ENCODE measurements at regions not wholly inside any gene's neighbourhood (a gene's known extent, or its start where the extent isn't known, plus 50 kb on each side); places are given as distances from the start of the nearest gene placed in this dataset.

- Mint-ChIP-seq H3K9me3 (no peaks in the 10 kb centered on the region), H3K27me3 (ENCODE audit: low read depth) (no peaks in the 10 kb centered on the region), H3K27ac (no peak overlapping the region), H3K4me3 (no peak overlapping the region), H3K36me3 (no peaks in the 10 kb centered on the region), H3K4me1 (peaks cover 9% of the 10 kb centered on the region)
- ATAC-seq, result no peak
- DNase-seq (ENCODE audit: low spot score), result no peak
- CTCF ChIA-PET, result no interaction called here
- TF ChIP-seq PRRX2 (CRISPR knock-in tag; IDR thresholded peaks at IDR 0.05), result no peak
- TF ChIP-seq GABPB1 (CRISPR knock-in tag; IDR thresholded peaks at IDR 0.05), result no peak
- no peak for TF ChIP-seq ETV6 (CRISPR knock-in tag; IDR thresholded peaks at IDR 0.05)
- no peak for TF ChIP-seq ZNF219 (CRISPR knock-in tag; IDR thresholded peaks at IDR 0.05; ENCODE audit: borderline replicate concordance)
- TF ChIP-seq NFE2L1 (CRISPR knock-in tag; IDR thresholded peaks at IDR 0.05), result no peak
- no peak for TF ChIP-seq NR3C1 (CRISPR knock-in tag; conservative IDR thresholded peaks at IDR 0.05; ENCODE audit: low read depth)
- TF ChIP-seq ESRRA (CRISPR knock-in tag; IDR thresholded peaks at IDR 0.05; ENCODE audit: borderline replicate concordance), result no peak
- TF ChIP-seq JUN (CRISPR knock-in tag; IDR thresholded peaks at IDR 0.05), result no peak
- TF ChIP-seq, protein P1, sequence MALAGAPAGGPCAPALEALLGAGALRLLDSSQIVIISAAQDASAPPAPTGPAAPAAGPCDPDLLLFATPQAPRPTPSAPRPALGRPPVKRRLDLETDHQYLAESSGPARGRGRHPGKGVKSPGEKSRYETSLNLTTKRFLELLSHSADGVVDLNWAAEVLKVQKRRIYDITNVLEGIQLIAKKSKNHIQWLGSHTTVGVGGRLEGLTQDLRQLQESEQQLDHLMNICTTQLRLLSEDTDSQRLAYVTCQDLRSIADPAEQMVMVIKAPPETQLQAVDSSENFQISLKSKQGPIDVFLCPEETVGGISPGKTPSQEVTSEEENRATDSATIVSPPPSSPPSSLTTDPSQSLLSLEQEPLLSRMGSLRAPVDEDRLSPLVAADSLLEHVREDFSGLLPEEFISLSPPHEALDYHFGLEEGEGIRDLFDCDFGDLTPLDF (CRISPR knock-in tag; IDR thresholded peaks at IDR 0.05), result no peak
- TF ChIP-seq GRHL2 (CRISPR knock-in tag; IDR thresholded peaks at IDR 0.05; ENCODE audit: insufficient replicate concordance, severe bottlenecking), result no peak
- no peak for TF ChIP-seq ZNF423 (CRISPR knock-in tag; IDR thresholded peaks at IDR 0.05)
- TF ChIP-seq, protein P2, sequence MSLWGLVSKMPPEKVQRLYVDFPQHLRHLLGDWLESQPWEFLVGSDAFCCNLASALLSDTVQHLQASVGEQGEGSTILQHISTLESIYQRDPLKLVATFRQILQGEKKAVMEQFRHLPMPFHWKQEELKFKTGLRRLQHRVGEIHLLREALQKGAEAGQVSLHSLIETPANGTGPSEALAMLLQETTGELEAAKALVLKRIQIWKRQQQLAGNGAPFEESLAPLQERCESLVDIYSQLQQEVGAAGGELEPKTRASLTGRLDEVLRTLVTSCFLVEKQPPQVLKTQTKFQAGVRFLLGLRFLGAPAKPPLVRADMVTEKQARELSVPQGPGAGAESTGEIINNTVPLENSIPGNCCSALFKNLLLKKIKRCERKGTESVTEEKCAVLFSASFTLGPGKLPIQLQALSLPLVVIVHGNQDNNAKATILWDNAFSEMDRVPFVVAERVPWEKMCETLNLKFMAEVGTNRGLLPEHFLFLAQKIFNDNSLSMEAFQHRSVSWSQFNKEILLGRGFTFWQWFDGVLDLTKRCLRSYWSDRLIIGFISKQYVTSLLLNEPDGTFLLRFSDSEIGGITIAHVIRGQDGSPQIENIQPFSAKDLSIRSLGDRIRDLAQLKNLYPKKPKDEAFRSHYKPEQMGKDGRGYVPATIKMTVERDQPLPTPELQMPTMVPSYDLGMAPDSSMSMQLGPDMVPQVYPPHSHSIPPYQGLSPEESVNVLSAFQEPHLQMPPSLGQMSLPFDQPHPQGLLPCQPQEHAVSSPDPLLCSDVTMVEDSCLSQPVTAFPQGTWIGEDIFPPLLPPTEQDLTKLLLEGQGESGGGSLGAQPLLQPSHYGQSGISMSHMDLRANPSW (CRISPR knock-in tag; conservative IDR thresholded peaks at IDR 0.05; ENCODE audit: low read depth), result no peak
- POLR2A ChIA-PET, result no interaction called here
These were observed 124.4 kb upstream of the SETBP1 start for GRCh38 chr18:44556296-44556695.

DNA sequence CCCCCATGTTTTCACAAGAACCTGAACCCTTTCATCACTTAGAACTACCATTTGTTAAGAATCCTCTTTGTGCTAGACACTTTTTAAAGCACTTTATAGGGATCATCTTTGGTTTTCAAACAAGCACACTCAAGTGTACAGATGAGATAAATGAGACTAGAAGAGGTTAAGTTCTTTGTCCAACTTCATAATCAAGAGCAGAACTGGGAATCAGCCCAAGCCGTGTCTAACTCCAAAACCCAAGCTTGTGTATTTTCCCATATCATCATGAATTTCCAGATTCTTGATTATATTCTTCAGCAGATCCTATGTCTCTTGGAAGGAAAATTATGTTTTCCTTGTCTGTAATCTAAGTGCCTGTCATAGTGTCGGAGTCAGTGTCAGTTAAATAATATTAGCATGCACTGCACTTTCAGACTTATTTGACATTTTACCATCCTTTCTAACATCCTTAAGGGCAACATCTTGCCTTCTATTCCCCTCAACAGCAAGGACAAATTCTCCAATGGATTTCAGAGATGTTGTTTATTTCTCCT lies 123.0 kb upstream of the SETBP1 start:
- POLR2A ChIA-PET, result no interaction called here
- H3K27me3 Mint-ChIP-seq (ENCODE audit: low read depth), result no peaks in the 10 kb centered on the region
- no peak for DNase-seq (ENCODE audit: low spot score)
- H3K4me3 Mint-ChIP-seq, result no peak overlapping the region
- CTCF ChIA-PET, result no interaction called here
- H3K9me3 Mint-ChIP-seq, result no peaks in the 10 kb centered on the region
- no peak for ATAC-seq
- TF ChIP-seq ZNF532 (CRISPR knock-in tag; IDR thresholded peaks at IDR 0.05; ENCODE audit: borderline replicate concordance) (no peak), NFE2L1 (CRISPR knock-in tag; IDR thresholded peaks at IDR 0.05) (no peak), SOX15 (CRISPR knock-in tag; IDR thresholded peaks at IDR 0.05) (no peak), JUN (CRISPR knock-in tag; IDR thresholded peaks at IDR 0.05) (no peak)
- TF ChIP-seq, protein P3, sequence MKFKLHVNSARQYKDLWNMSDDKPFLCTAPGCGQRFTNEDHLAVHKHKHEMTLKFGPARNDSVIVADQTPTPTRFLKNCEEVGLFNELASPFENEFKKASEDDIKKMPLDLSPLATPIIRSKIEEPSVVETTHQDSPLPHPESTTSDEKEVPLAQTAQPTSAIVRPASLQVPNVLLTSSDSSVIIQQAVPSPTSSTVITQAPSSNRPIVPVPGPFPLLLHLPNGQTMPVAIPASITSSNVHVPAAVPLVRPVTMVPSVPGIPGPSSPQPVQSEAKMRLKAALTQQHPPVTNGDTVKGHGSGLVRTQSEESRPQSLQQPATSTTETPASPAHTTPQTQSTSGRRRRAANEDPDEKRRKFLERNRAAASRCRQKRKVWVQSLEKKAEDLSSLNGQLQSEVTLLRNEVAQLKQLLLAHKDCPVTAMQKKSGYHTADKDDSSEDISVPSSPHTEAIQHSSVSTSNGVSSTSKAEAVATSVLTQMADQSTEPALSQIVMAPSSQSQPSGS (CRISPR knock-in tag; IDR thresholded peaks at IDR 0.05; ENCODE audit: borderline replicate concordance, low read depth), result no peak
- TF ChIP-seq, protein P4, sequence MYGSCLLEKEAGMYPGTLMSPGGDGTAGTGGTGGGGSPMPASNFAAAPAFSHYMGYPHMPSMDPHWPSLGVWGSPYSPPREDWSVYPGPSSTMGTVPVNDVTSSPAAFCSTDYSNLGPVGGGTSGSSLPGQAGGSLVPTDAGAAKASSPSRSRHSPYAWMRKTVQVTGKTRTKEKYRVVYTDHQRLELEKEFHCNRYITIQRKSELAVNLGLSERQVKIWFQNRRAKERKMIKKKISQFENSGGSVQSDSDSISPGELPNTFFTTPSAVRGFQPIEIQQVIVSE (CRISPR knock-in tag; IDR thresholded peaks at IDR 0.05; ENCODE audit: borderline replicate concordance), result no peak
- peaks cover 3% of the 10 kb centered on the region; the same call in 1 of the 2 replicates for H3K4me1 Mint-ChIP-seq
- H3K36me3 Mint-ChIP-seq, result no peaks in the 10 kb centered on the region
- H3K27ac Mint-ChIP-seq, result no peak overlapping the region
